ENCODE measurements at regions not wholly inside any gene's neighbourhood (a gene's known extent, or its start where the extent isn't known, plus 50 kb on each side); places are given as distances from the start of the nearest gene placed in this dataset.
"Not testable (repeated sequence)": the region's sequence is repeated elsewhere in the genome, so short reads cannot be mapped to it uniquely, and the experiment has no call there.

DNA sequence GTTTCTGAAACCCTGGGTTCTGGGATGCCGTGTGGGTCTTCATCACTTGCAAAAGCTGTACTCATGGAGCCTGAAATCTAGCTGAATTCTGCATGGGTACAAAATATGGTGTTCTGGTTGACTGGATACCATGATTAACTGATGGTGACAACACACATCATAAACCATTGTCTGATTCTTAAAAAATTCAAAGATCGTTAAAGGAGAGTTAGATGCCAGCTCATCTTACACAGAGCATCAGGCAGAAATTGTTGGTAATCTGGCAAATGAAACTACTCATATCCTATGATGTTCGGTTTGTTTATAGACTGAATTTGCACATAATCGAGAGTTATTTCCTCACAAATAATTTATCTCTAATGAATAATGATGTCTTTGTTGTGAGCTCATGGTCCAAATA, 218.1 kb upstream of the PKN2 start:
- no peak for DNase-seq (ENCODE audit: low spot score)

- DNase-seq (ENCODE audit: low spot score) = no peak
These were observed 217.0 kb upstream of the PKN2 start for GRCh38 chr1:88466899-88467580.

GRCh38 chr1:88472298-88472697, 211.8 kb upstream of the PKN2 start:
- no peak for DNase-seq (ENCODE audit: low spot score)

- DNase-seq (ENCODE audit: low spot score) = no peak
These were observed 211.4 kb upstream of the PKN2 start for GRCh38 chr1:88472714-88473113.

- DNase-seq (ENCODE audit: low spot score) = no peak
These were observed 209.3 kb upstream of the PKN2 start for GRCh38 chr1:88474555-88475304.

DNA sequence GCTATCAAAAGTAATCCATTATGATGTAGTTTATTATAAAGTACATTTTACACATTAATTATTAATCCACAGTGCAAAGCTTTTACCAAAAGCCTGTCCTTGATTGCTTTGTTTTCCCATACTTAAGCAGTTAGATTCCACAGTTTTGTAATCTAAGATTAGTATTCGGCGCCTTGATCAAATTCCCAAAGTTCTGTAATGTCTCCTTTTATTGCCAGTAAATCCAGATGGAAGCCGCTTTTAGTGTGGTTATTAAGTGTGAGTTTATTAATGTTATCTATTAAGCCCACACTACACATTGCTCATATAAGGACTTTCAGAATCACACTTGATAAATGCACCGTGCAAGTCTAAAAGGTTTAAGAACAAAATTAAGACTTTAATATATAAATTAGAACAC, 199.2 kb upstream of the PKN2 start:
- DNase-seq (ENCODE audit: low spot score) = no peak

- no peak for DNase-seq (ENCODE audit: low spot score)
These were observed 195.8 kb upstream of the PKN2 start for GRCh38 chr1:88488237-88488636.

- DNase-seq (ENCODE audit: low spot score) = no peak
These were observed 193.4 kb upstream of the PKN2 start for GRCh38 chr1:88490676-88491075.

DNA sequence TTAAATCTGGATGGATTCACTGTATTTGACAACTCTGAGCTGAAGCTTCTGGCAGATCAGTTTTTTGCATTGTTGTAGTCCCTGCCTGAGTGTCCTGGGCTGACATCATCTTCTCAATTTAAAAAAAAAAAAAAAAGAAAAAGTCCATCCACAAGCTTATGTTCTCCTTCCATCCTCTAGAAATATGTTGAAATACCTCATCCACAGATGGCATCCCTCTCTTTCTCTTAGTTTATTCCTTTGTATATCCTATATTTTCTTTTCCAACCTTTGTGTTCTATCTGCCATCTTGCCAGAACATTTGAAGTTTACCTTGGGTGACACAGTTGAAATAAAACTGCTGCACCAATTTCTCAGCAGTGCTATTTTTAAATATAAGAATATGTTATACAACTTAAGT, 184.4 kb upstream of the PKN2 start:
- no peak for DNase-seq (ENCODE audit: low spot score)

DNA sequence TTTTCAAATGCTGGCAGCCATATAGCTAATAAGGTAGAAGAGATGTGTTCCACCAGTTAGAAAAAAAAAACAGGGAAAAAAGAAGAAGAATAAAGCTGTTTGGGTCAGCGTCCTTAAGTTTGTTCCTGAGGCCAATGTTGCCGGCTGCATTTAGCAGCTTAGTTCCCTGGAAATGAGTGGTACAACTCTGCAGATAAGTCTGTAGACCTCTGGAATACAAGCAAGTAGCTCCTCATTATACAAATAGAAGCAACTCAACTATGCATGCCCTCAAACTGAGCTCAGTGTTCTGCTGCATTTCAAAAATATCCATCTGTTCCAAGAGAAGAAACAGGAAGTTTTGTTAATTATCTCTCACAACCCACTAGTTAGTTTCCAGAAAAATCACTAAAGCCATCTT, 181.2 kb upstream of the PKN2 start:
- DNase-seq (ENCODE audit: low spot score) = no peak

DNA sequence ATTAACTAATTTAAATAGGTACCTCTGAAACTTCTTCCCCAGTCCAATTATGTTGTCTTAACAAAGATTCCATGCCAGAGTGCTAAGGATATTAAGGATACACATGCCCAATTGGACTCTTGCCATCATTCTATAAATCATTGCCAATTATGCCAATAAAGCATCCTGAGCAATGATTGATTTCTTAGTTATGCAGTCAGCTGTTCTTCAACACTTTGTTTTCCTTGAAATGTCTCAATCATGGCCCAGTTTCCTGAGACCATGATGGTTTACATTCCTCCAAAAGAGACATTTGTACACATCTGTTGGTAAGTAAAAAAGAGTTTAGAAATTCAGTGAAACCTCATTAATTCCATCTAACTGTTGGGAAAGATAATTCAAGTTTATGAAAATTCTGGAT, 180.4 kb upstream of the PKN2 start:
- DNase-seq (ENCODE audit: low spot score) = no peak

GRCh38 chr1:88504601-88505000, 179.5 kb upstream of the PKN2 start:
- no peak for DNase-seq (ENCODE audit: low spot score)

- peak; percentile 18 for DNase-seq (ENCODE audit: low spot score)
These were observed 174.7 kb upstream of the PKN2 start for GRCh38 chr1:88509379-88509778.

DNA sequence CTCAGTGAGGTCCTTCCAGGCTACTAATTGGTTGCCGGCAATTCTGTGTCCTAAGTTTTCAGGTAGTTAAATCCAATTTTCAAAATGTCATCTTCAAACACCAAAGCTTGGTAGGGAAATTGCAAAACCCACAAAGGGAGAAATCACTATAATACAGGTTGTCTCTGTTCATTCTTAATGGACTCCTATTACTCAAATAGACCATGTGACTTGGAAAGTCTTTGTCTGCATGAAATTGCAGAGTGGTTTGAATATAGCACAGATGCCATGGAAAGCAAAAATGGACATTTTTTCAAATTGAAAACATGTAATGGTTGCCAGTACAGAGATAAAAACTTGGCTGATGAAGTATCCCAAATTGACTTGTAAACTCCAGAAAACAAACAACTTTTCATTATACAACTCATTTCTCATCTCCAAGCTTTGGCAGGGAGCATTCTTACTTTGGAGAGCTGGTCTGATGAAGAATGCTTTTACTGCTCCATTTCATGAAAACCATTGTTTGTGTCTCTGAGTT, 169.5 kb upstream of the PKN2 start:
- no peak for DNase-seq (ENCODE audit: low spot score)

- DNase-seq (ENCODE audit: low spot score) = not testable (repeated sequence)
These were observed 166.6 kb upstream of the PKN2 start for GRCh38 chr1:88517499-88517898.

- peak; percentile 10 for DNase-seq (ENCODE audit: low spot score)
These were observed 164.9 kb upstream of the PKN2 start for GRCh38 chr1:88519156-88519555.

DNA sequence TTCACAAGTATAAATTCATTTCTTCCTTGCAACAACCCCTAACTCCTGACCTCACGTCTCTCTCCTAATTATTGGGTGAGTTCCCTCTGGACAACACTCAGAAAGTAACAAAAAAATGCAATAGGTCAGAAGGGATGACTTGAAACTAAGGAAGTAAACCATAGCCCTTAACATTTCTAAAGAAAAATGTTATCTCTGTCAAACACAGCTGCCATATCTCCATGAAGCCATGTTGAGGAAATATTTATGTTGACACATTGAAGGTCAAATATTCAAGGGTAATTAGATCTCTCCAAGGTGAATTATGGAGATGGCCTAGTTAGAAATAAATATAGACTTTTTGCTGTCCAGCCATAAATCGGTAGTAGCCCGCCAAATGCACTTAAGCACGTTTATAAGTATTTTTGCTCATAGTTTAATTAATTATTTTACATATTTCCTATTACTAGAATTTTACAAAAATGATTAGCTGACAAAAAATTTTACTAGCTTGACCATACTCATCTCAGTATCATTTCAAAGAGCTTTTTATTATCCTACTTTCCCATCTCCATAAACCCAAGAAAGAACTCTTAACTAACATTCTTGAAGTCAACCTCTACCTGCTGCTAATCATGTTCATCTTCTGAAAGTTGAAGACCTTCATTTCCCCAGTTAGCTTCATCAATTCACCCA, 160.1 kb upstream of the PKN2 start:
- no peak for DNase-seq (ENCODE audit: low spot score)

DNA sequence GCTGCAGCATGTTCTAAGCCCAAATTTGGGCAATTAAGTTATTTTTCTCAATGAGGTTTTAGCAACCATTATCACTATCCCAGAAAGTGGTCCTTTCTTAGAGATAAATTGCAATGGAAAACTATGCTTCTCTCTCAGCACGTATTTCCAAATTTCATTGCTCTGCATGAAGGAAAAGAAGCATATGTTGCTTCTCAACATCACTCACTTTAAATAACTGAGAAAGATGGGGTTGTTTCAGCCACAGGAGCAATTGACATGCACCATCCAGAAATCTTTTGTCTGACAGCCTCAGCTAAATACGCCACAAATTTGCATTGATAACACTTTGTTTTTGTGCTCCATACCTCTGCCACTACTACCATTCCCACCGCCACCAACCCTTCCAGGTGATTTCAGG, 157.6 kb upstream of the PKN2 start:
- DNase-seq (ENCODE audit: low spot score) = no peak

GRCh38 chr1:88528792-88529191, 155.3 kb upstream of the PKN2 start:
- DNase-seq (ENCODE audit: low spot score) = no peak

- no peak for DNase-seq (ENCODE audit: low spot score)
These were observed 154.5 kb upstream of the PKN2 start for GRCh38 chr1:88529581-88529980.

DNA sequence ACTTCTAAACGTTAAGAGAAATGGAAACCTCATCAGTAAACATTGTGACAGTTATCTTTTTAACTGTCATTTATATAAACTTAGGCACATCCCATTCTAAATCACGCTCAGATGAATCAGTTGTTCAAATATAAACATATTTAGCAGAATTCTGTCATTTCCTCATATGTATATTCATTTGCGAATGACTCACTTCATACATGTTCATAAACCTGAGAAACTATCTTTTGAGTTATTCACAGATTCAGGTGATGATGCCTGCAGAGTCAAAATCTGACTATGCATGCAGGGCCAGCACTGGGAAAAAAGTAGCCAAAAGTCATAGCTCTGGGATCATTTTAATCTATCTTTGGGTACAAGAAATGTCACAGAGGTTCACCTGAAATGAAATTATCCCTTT, 153.8 kb upstream of the PKN2 start:
- DNase-seq (ENCODE audit: low spot score) = no peak

DNA sequence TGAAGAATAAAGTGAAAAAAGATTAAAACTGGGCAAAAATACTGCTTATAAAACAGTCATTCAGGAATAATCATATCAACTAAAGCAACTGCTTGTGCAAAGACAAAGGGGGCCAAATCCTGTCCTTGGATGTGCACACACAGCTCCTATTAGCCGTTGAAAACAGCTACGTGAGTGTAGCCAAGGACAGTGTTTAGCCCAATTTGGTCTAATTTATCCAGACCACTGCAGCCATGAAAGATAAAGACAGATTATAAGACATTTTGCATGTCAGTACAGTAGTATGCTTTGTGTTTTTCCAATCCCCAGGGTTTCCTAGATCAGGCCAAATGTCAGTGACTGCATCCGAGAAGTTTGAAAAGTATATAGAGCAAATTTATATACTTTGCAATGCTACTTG, 146.3 kb upstream of the PKN2 start:
- DNase-seq (ENCODE audit: low spot score) = no peak

GRCh38 chr1:88538222-88538899, 145.7 kb upstream of the PKN2 start:
- DNase-seq (ENCODE audit: low spot score) = no peak

Measured in GM03348 (cell line).